Activated naive CD4-positive, alpha-beta T cell treated with anti-CD3 and anti-CD28 coated beads, Interleukin-2, amount 50 U/mL, for 16 hours (primary cell): ENCODE measurements at regions not wholly inside any gene's neighbourhood (a gene's known extent, or its start where the extent isn't known, plus 50 kb on each side); places are given as distances from the start of the nearest gene placed in this dataset.

Experiments
- DNase-seq: peaks from one replicate; pipeline ENCODE4 v3.0.0-alpha.2; 2020

- no peak for DNase-seq
Measured at GRCh38 chr13:48892688-48893075, 83.0 kb upstream of the FNDC3A start.

GRCh38 chr13:48896312-48896711 lies 79.4 kb upstream of the FNDC3A start:
- DNase-seq: no peak

- no peak for DNase-seq
Measured at GRCh38 chr13:48901781-48902180, 73.9 kb upstream of the FNDC3A start.

- no peak for DNase-seq
Measured at GRCh38 chr13:48902368-48902767, 73.3 kb upstream of the FNDC3A start.

GRCh38 chr13:48904668-48905290 lies 70.9 kb upstream of the FNDC3A start:
- DNase-seq: no peak

GRCh38 chr13:48906200-48906599 lies 69.5 kb upstream of the FNDC3A start:
- DNase-seq: no peak

- no peak for DNase-seq
Measured at GRCh38 chr13:48908381-48909055, 67.2 kb upstream of the FNDC3A start.

- no peak for DNase-seq
Measured at GRCh38 chr13:48909056-48909389, 66.7 kb upstream of the FNDC3A start.

- no peak for DNase-seq
Measured at GRCh38 chr13:48910686-48911085, 65.0 kb upstream of the FNDC3A start.

- DNase-seq: no peak
Measured at GRCh38 chr13:48919751-48920150, 56.0 kb upstream of the FNDC3A start.

- DNase-seq: no peak
Measured at GRCh38 chr13:48920730-48921129, 55.0 kb upstream of the FNDC3A start.

GRCh38 chr13:48923376-48923775 lies 52.3 kb upstream of the FNDC3A start:
- DNase-seq: no peak

GRCh38 chr13:48925001-48925400 lies 50.7 kb upstream of the FNDC3A start:
- no peak for DNase-seq
